NCI-H146 treated with DMSO at 0.1 percent for 48 hours (cell line): ENCODE measurements at regions not wholly inside any gene's neighbourhood (a gene's known extent, or its start where the extent isn't known, plus 50 kb on each side); places are given as distances from the start of the nearest gene placed in this dataset.

Source experiments
- DNase-seq: peaks from one replicate; lab custom pipeline; 2025; ENCODE audit not compliant: unreplicated experiment; lab: John Stamatoyannopoulos, UW

DNA sequence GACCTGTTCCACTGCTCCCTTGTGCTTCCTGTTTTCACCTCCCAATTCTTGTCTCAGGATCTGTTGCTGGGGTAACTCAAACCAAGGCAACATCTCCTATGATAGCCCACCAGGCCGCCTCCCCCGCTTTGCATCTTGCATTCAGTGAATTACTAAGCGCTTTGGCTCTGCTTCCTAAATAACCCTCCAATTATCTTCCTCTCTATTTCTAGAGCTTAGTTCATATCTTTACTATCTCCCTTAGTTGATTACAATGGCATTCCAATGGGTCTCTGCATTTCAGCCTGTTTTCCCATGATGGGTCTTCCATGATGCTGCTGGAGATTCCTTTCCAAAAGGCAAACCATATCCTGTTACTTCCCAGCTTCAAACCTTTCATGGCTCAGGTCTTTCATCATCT, 117.2 kb upstream of the FERMT1 start:
- DNase-seq = no peak

DNA sequence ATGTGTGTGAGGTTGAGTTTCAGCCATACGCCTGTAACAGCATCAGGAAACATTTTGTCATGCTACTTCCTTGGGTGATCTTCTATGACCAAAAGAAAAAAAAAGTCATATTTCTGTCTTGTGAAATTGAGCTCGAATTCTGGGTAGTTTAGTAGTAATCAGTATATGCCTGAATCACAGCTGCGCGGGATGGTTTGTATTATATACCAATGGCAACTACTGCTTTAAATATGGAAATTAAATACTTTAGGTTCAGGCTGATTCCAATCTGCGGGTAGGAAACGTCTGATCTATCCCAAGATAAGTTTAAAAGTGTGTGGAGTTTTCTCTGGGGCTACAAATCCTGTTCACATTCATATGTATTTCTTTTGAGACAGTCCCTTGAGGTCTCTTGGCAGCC, 115.6 kb upstream of the FERMT1 start:
- no peak for DNase-seq

DNA sequence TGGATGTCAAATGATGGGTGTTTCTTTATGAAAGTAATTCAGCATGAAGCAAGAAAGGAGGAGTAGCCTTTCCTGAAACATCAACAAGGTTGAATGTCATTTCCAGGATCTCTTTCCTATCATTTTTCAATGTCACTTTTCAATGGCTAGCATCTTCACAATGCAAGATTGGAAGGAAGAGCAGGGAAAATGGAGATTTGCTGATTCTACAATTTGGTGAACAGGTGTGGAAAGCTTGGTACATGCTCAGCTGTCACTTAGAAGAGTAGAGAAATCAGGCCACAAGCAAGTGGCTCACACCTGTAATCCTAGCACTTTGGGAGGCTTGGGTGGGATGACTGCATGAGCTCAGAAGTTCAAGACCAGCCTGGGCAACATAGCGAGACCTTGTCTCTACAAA, 112.7 kb upstream of the FERMT1 start:
- no peak for DNase-seq

DNA sequence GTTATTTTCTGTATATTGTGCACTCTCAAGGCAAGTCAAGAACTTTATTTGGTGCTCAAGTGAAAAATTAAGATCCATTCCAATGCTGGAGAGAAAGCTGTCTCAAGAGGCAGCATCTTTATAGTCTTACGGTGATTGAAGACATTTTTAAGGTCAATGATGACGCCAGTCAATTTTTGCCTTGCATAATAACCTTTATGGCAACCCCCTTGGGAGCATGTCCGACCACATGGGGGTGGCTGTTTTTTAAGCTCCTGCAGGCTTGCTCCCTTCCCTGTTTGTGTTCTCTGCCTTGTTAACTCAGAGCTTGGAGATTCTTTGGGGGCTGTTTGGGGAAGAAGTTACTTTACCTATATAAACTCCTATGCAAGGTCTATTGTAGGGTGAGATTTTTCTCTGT, 109.6 kb upstream of the FERMT1 start:
- DNase-seq = no peak

DNA sequence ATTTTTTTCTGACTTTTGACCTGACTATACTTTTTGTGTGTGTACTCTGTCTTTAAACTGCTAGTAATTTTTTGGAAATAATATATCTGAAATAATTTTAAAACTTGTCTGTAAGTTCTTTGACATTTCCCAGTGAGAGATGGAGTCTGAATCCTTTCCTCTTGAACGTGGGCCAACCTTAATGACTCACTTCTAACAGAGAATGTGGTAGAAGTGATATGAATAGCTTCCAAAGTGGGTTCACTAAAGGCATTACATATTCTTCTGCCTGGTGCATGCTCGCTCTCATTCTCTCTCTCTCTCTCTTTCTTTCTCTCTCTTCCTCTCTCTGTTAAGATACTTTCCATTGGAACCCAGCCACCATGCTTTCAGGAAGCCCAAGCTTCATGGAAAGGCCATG, 108.7 kb upstream of the FERMT1 start:
- DNase-seq = no peak

DNA sequence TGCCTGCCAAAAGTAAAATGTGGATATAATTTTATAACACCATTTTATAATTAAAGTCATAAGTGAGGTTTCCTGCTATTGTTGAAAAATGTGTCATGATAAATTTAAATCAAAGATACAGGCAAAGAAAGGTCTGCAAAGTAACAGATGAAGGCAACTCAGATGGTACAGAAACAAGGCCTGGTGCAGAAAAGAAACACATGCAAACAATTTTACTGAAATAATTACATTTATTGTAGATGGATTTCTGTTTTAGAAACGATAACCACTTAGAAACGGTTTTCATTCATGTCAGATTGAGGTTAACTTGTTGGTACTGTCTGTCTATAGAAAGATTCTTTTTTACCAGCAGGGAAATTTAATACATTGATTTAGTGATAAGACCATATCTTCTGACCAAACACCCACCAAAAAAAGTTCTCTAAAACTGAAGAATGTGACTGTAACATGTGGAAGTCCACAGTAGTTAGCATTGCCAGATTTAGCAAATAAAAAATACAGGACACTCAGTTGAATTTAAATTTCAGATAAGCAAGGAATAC, 105.5 kb upstream of the FERMT1 start:
- DNase-seq = no peak

DNA sequence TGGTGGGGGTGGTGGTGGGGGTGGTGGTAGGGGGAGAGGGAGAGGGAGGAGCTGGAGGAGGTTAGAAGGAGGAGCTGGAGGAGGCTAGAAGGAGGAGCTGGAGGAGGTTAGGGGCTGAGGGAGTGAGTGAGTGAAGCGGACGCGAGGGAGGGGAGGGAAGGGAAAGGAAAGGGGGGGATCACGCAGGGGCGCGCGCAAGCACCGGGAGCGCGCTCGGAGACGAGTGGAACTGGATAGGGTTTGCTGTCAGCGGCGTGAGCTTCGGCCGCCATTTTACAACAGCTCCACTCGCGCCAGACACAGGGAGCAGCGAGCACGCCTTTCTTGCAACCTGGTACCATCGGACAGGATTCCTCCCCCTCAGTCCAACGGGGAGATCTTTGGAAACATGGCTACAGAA, 90.5 kb upstream of the FERMT1 start:
- DNase-seq = no peak

DNA sequence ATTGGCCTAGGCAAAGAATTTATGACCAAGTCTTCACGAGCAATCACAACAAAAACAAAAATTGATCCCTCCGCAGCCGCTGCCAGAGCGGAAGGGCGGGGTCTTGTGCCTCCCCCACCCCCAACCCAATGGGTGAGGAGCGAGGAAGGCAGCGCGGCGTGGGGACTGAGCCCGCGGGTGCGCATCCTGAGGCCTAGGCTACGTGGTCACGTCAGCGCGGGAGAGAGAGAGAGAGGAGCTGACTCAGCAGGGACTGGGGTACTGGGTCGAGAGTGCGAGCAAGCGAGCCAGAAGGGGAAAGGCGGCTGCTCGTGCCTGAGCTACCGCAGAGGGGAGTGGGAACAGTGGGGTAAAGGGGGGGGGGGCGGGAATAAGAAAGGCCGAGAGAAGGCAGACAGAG, 90.1 kb upstream of the FERMT1 start:
- no peak for DNase-seq

DNA sequence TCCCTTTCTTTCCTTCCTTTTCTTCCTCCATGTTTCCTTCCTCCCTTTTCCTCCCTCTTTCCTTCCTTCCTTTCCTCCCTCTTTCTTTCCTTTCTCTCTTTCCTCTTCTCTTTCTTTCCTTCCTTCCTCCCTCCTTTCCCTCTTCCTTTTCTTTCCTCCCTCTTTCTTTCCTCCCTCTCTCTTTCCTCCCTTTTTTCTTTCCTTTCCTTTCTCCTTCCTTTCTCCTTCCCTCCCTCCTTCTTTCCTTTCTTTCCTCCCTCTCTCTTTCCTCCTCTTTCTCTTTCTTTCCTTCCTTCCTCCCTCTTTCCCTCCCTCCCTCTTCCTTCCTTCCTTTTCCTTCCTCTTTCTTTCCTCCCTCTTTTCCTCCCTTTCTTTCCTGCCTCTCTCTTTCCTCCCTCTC, 86.3 kb upstream of the FERMT1 start:
- DNase-seq = no peak

DNA sequence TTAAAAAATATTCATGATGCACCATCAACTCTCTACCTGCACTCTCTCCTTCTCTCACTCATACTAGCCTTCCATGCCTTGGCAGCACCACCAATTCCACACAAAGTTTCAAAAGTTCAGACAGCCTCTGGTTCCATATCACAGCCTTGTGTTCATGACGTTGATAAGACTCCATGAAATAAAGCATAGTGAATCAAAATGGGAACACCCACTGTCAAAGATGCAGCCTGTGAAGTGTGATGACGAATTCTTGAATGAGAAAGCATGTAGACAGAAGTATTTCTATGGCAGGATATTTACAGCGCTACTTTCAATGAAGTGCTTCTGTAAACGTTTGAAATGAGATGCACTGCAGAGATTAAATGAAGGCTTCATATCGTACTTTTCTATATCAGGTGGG, 77.3 kb upstream of the FERMT1 start:
- DNase-seq = no peak

DNA sequence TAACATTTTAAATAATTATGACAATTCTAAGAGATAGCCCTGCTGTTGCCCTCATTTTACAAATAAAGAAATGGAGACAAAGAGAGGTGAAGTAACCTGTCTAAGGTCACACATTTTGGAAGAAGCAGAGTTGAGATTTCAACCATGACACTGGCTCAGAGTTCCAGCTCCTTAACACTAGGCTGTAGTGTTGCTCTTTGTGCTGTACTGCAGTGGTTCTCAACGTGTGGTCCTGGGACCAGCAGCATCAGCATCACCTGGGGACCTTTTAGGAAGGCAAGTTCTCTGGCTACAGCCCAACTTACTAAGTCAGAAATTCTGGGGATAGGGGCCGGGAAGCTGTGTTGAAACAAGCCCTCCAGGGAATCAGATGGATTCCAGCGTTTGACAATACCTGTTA, 62.4 kb upstream of the FERMT1 start:
- peak; percentile 17 for DNase-seq

DNA sequence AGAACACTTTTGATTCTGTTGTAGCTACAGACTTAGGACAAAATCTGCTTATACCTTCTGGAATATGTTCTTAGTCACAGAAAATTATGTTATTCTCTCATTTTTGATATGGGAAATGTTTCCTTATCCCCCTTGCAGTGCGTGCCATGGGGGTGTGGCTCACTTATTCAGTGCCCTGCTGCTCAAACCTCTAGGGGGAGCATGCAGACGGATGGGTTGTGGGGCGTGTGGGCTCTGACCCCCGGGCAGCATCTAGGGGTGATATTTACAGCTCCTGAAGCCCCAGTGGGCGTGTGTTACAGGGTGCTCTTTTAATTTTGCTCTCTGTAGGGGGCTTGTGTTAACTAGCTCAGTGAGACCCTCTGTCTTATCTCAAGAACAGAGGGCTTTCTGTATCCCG, 61.3 kb upstream of the FERMT1 start:
- DNase-seq = no peak

DNA sequence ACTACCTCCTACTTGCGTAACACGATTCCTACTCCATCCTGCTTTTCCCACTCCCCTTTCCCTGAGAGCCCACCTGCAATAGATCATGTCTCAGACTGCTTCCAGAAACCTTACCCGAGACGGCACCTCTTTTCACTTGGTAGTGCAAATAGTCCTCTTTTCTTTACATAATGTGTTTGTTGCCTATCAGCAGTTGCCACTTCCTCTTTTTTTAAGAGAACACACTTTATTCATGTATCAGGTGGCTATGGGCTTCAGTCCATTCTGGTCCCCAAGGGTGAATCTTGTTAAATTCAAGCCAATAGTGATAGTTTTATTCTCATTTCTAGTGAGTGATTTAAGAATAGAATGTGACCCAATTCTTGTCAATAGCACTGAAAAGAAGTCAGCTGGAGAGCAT, 57.7 kb upstream of the FERMT1 start:
- DNase-seq = no peak

DNA sequence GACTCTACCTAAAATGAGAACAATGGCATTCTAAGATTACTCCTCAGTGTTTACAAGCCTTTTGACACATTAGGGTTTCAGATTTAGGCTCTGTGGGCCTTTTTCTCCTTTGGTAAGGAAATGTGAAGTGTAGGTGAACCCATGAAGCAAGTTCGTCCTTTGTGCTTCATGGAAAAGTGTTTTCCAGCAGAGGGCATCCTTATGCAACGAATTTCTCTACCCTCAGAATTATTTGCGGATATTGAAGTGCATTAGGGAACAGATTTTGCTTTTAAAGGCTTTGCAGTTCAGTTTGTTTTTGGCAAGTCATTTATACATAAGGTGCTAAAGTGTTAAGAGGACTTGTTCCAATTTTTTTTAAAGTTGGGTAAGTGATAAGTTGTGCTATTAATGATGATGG, 55.7 kb upstream of the FERMT1 start:
- peak; percentile 32 for DNase-seq

DNA sequence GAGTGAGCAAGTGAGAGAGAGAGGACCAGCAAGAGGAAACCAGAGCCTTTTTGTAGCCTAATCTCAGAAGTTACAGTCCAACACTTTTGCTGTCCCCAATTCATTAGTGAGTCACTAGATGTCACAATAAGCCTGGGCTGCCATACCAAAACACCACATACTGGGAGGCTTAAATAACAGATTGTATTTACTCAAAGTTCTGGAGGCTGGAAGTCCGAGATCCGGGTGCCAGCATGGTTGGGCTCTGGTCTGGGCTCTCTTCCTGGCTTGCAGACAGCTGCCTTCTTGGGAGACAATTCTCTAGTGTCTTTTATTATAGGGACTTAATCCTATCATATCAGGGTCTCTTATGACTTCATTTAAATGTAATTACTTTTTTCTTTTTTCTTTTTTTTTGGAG, 50.7 kb upstream of the FERMT1 start:
- no peak for DNase-seq
